Testis (tissue), 2 donors: ENCODE measurements at regions not wholly inside any gene's neighbourhood (a gene's known extent, or its start where the extent isn't known, plus 50 kb on each side); places are given as distances from the start of the nearest gene placed in this dataset.

Experiments used
- POLR2A ChIP-seq: fragments of 450-650 bp; IDR thresholded peaks from one replicate; pipeline ENCODE4 v1.6.1; 2017; ENCODE audit warnings: antibody characterized with exemption, mild to moderate bottlenecking, moderate library complexity
- TF ChIP-seq, protein P1 (sequence below), 3 experiments: fragments of 450-650 bp in 2 of 3; fragments of 200-600 bp in 1 of 3; sonication (generic) in 1 of 3; IDR thresholded peaks; one replicate each; pipeline ENCODE4 v1.5.1; 2016 to 2019; ENCODE audit warnings: antibody characterized with exemption in 3 of 3, mild to moderate bottlenecking in 2 of 3, moderate library complexity in 1 of 3

- TF ChIP-seq, protein P1, sequence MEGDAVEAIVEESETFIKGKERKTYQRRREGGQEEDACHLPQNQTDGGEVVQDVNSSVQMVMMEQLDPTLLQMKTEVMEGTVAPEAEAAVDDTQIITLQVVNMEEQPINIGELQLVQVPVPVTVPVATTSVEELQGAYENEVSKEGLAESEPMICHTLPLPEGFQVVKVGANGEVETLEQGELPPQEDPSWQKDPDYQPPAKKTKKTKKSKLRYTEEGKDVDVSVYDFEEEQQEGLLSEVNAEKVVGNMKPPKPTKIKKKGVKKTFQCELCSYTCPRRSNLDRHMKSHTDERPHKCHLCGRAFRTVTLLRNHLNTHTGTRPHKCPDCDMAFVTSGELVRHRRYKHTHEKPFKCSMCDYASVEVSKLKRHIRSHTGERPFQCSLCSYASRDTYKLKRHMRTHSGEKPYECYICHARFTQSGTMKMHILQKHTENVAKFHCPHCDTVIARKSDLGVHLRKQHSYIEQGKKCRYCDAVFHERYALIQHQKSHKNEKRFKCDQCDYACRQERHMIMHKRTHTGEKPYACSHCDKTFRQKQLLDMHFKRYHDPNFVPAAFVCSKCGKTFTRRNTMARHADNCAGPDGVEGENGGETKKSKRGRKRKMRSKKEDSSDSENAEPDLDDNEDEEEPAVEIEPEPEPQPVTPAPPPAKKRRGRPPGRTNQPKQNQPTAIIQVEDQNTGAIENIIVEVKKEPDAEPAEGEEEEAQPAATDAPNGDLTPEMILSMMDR (IDR thresholded peaks at IDR 0.05): no peak
- TF ChIP-seq POLR2A: no peak
These were observed 73.2 kb downstream of the SCP2D1 start for GRCh38 chr20:18886756-18887155.
